ENCODE measurements at regions not wholly inside any gene's neighbourhood (a gene's known extent, or its start where the extent isn't known, plus 50 kb on each side); places are given as distances from the start of the nearest gene placed in this dataset.

DNA sequence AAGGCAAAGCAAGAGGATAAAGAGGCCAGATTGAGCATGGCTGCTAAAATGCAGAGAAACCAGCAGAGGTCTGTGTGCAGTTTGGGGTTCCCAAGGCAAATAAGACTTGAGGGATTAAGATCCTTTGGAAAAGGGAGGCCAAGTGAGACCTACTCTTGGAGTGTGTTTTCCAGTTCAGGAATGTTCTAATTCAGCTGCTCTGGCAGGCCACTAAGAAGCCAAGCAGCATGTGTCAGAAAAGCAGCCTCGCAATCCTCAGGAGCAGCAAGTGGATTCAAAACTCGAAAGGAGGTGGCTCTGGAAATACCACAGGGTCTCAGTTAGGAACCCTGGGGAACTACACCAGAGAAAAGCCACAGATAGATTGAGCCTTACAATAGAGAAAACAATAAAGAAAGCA, 569.2 kb downstream of the METTL4 start:
- TF ChIP-seq POLR2AphosphoS5 (IDR thresholded peaks at IDR 0.05; ENCODE audit: borderline replicate concordance, low read depth, low read length) (no peak), EZH2 (IDR thresholded peaks at IDR 0.05) (no peak)
